HCT116 (cell line): ENCODE measurements at regions not wholly inside any gene's neighbourhood (a gene's known extent, or its start where the extent isn't known, plus 50 kb on each side); places are given as distances from the start of the nearest gene placed in this dataset.

Source experiments
- ATAC-seq: fragments of 200-7000 bp; cut with Tn5 transposase; 2 replicates; pipeline ENCODE4 v1.9.1; 2020; ENCODE audit warnings: mild to moderate bottlenecking, moderate library complexity
- BruUV-seq: library from RNA; stranded (reverse); fragments of 400-500 nt; replicated peaks from 2 replicates; lab custom pipeline; 2021; lab: Mats Ljungman, UMichigan
- CTCF ChIA-PET: fragments of 300-600 bp; sonication (Branson Sonifier 250); formaldehyde crosslinking; loops from one replicate; lab custom pipeline; 2021; ENCODE audit warnings: antibody characterized with exemption; lab: Charles Lee
- POLR2A ChIA-PET: fragments of 300-600, 350-600 bp; sonication (Branson Sonifier 250); formaldehyde crosslinking; loops from one replicate; lab custom pipeline; 2021; ENCODE audit warnings: antibody characterized with exemption; lab: Charles Lee
- RAD21 ChIA-PET, 2 experiments: fragments of 300-600 bp; sonication (Branson Sonifier 250); formaldehyde crosslinking; loops; one replicate each; lab custom pipeline; 2023; ENCODE audit warnings: low total read pairs in 2 of 2; ENCODE audit not compliant: uncharacterized antibody in 2 of 2, unreplicated experiment in 2 of 2, low non-redundant PET in 1 of 2; lab: Charles Lee
- DNase-seq: peaks from one replicate; pipeline ENCODE4 v3.0.0-alpha.2; 2010; ENCODE audit warnings: low read depth, low spot score
- H2AFZ ChIP-seq: fragments of 200-600 bp; shearing (Covaris generic), sonication (generic); 2 replicates; pipeline ENCODE4 v1.6.1; 2017; ENCODE audit warnings: low read depth, mixed run types, mixed read lengths, antibody characterized with exemption, low read length; ENCODE audit not compliant: poor library complexity, severe bottlenecking
- H3K27ac ChIP-seq: 2 replicates; pipeline ENCODE4 v1.5.1; 2012; ENCODE audit warnings: low read depth, low read length
- H3K27me3 ChIP-seq: fragments of 200-600 bp; sonication (generic); 2 replicates; pipeline ENCODE4 v1.6.1; 2016; ENCODE audit warnings: mixed run types, low read length, mixed read lengths; ENCODE audit not compliant: insufficient read depth
- H3K36me3 ChIP-seq, 2 experiments: fragments of 200-500 bp in 1 of 2; fragments of 200-600 bp in 1 of 2; sonication (Bioruptor generic) in 1 of 2; sonication (generic) in 1 of 2; 2 replicates each; pipeline versions ENCODE4 v1.5.1 to v1.6.1; 2014 to 2016; ENCODE audit warnings: low read length in 2 of 2, inconsistent platforms in 1 of 2, mixed read lengths in 1 of 2, mixed run types in 1 of 2; ENCODE audit not compliant: insufficient read depth in 2 of 2, control insufficient read depth in 1 of 2
- H3K4me1 ChIP-seq, 2 experiments: fragments of 200-600 bp in 1 of 2; sonication (generic) in 1 of 2; 2 replicates each; pipeline versions ENCODE4 v1.5.1 to v1.6.1; 2012 to 2017; ENCODE audit warnings: low read length in 2 of 2, inconsistent platforms in 1 of 2, mild to moderate bottlenecking in 1 of 2, mixed read lengths in 1 of 2, mixed run types in 1 of 2, moderate library complexity in 1 of 2; ENCODE audit not compliant: insufficient read depth in 2 of 2, control insufficient read depth in 1 of 2
- H3K4me2 ChIP-seq: fragments of 200-600 bp; sonication (generic); 2 replicates; pipeline ENCODE4 v1.6.1; 2017; ENCODE audit warnings: mixed run types, low read length, mixed read lengths
- H3K4me3 ChIP-seq, 2 experiments: fragments of 200-600 bp in 1 of 2; sonication (generic) in 1 of 2; replicated peaks in 1 of 2; 2 replicates each; pipeline ENCODE4 v1.5.1; 2011 to 2016; ENCODE audit warnings: low read length in 2 of 2, control low read depth in 1 of 2, low read depth in 1 of 2, mild to moderate bottlenecking in 1 of 2, mixed read lengths in 1 of 2, mixed run types in 1 of 2
- H3K79me2 ChIP-seq: fragments of 200-600 bp; sonication (generic); 2 replicates; pipeline ENCODE4 v1.6.1; 2017; ENCODE audit warnings: mild to moderate bottlenecking, mixed run types, low read length, moderate library complexity, mixed read lengths; ENCODE audit not compliant: insufficient read depth
- H3K9ac ChIP-seq: fragments of 200-600 bp; sonication (generic); 2 replicates; pipeline ENCODE4 v1.6.1; 2016; ENCODE audit warnings: low read length, mixed read lengths
- H3K9me2 ChIP-seq: fragments of 200-600 bp; sonication (generic), shearing (Covaris generic); 2 replicates; pipeline ENCODE4 v1.6.1; 2017; ENCODE audit warnings: mixed run types, mild to moderate bottlenecking, moderate library complexity; ENCODE audit not compliant: insufficient read depth
- H3K9me3 ChIP-seq, 2 experiments: fragments of 200-500 bp in 1 of 2; fragments of 200-600 bp in 1 of 2; sonication (Bioruptor generic) in 1 of 2; sonication (generic) in 1 of 2; 2 replicates each; pipeline ENCODE4 v1.6.1; 2014 to 2017; ENCODE audit warnings: low read length in 2 of 2, mixed read lengths in 2 of 2, inconsistent platforms in 1 of 2, low read depth in 1 of 2, mild to moderate bottlenecking in 1 of 2, mixed run types in 1 of 2, moderate library complexity in 1 of 2; ENCODE audit not compliant: control insufficient read depth in 1 of 2, insufficient read depth in 1 of 2
- H4K20me1 ChIP-seq: fragments of 200-600 bp; sonication (generic), shearing (Covaris generic); 2 replicates; pipeline ENCODE4 v1.6.1; 2017; ENCODE audit warnings: mixed run types, mild to moderate bottlenecking, moderate library complexity; ENCODE audit not compliant: insufficient read depth
- EGR1 ChIP-seq: IDR thresholded peaks from 2 replicates; pipeline ENCODE4 v1.6.1; 2012; ENCODE audit warnings: low read depth
- JUND ChIP-seq: IDR thresholded peaks from 2 replicates; pipeline ENCODE4 v1.6.1; 2012
- MAX ChIP-seq: IDR thresholded peaks from 2 replicates; pipeline ENCODE4 v1.6.1; 2012
- RAD21 ChIP-seq: IDR thresholded peaks from 2 replicates; pipeline ENCODE4 v1.6.1; 2012; ENCODE audit warnings: low read depth, mild to moderate bottlenecking
- SIN3A ChIP-seq: IDR thresholded peaks from 2 replicates; pipeline ENCODE4 v1.6.1; 2012; ENCODE audit warnings: low read depth
- SRF ChIP-seq: IDR thresholded peaks from 2 replicates; pipeline ENCODE4 v1.6.1; 2012; ENCODE audit warnings: low read depth
- TCF7L2 ChIP-seq: IDR thresholded peaks from 2 replicates; pipeline ENCODE4 v1.7.0; 2011; ENCODE audit warnings: borderline replicate concordance, inconsistent platforms; ENCODE audit not compliant: insufficient read depth, insufficient read length; ENCODE audit errors: extremely low read depth
- YY1 ChIP-seq: IDR thresholded peaks from 2 replicates; pipeline ENCODE4 v1.6.1; 2011; ENCODE audit warnings: low read length, low read depth, moderate library complexity, mild to moderate bottlenecking; ENCODE audit not compliant: insufficient replicate concordance; ENCODE audit errors: extremely low read depth
- ZBTB33 ChIP-seq: IDR thresholded peaks from 2 replicates; pipeline ENCODE4 v1.6.1; 2011; ENCODE audit warnings: mild to moderate bottlenecking, low read length, moderate library complexity; ENCODE audit not compliant: insufficient replicate concordance; ENCODE audit errors: extremely low read depth
- intact Hi-C: fragments of 100-400 bp; cut with micrococcal nuclease; formaldehyde crosslinking; loops from 2 replicates; pipeline ENCODE4 v1.10.0; 2022
- TF ChIP-seq, protein P1 (sequence below): IDR thresholded peaks from 2 replicates; pipeline ENCODE4 v1.6.1; 2012; ENCODE audit warnings: low read depth

DNA sequence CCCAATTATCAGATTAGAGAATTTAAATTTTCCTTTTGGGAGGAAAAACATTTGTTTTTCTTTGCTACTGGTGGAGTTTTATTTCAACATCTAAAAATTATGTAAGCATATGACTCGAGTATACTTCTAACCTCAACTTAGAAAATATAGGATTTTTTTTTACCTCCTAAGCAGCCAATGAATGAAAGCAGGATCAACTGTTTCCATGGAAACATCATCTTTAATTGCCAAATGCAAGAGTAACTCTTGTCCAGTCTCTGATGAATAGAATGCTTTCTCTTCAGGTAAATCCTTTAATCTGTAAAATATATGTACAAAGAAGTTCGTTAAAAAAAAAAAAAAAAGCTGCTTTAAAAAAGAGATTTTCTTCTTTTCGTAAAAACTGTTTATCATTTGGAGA lies 93.6 kb downstream of the CNTN3 start:
- ChIA-PET CTCF (no interaction called here), POLR2A (no interaction called here), RAD21 (no interaction called here)
- ATAC-seq (no peak), DNase-seq (no peak)
- no TSS peak for BruUV-seq
- Histone ChIP-seq H3K4me2 (no peak overlapping the region), H3K27me3 (no peaks in the 10 kb centered on the region), H3K27ac (no peak overlapping the region), H3K9me3 (peaks cover 9 to 25% of the 10 kb centered on the region in 2 experiments; a peak in 2 of 4 replicates), H3K9ac (no peak overlapping the region), H3K79me2 (no peaks in the 10 kb centered on the region), H3K4me1 (no peaks in the 10 kb centered on the region), H3K36me3 (no peaks in the 10 kb centered on the region), H4K20me1 (no peaks in the 10 kb centered on the region), H3K9me2 (no peaks in the 10 kb centered on the region), H3K4me3 (no peak overlapping the region), H2AFZ (no peak overlapping the region)
- TF ChIP-seq, protein P1, sequence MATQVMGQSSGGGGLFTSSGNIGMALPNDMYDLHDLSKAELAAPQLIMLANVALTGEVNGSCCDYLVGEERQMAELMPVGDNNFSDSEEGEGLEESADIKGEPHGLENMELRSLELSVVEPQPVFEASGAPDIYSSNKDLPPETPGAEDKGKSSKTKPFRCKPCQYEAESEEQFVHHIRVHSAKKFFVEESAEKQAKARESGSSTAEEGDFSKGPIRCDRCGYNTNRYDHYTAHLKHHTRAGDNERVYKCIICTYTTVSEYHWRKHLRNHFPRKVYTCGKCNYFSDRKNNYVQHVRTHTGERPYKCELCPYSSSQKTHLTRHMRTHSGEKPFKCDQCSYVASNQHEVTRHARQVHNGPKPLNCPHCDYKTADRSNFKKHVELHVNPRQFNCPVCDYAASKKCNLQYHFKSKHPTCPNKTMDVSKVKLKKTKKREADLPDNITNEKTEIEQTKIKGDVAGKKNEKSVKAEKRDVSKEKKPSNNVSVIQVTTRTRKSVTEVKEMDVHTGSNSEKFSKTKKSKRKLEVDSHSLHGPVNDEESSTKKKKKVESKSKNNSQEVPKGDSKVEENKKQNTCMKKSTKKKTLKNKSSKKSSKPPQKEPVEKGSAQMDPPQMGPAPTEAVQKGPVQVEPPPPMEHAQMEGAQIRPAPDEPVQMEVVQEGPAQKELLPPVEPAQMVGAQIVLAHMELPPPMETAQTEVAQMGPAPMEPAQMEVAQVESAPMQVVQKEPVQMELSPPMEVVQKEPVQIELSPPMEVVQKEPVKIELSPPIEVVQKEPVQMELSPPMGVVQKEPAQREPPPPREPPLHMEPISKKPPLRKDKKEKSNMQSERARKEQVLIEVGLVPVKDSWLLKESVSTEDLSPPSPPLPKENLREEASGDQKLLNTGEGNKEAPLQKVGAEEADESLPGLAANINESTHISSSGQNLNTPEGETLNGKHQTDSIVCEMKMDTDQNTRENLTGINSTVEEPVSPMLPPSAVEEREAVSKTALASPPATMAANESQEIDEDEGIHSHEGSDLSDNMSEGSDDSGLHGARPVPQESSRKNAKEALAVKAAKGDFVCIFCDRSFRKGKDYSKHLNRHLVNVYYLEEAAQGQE = no peak
- no peak for TF ChIP-seq YY1
- intact Hi-C loops = no loop called here

GRCh38 chr3:74518610-74519009 lies 95.8 kb downstream of the CNTN3 start:
- ChIA-PET CTCF (no interaction called here), POLR2A (no interaction called here)
- no TSS peak for BruUV-seq

More at GRCh38 chr3:74518610-74519009, 95.8 kb downstream of the CNTN3 start:
- RAD21 ChIA-PET = no interaction called here
- Histone ChIP-seq H3K9me2 (no peaks in the 10 kb centered on the region), H3K4me1 (no peaks in the 10 kb centered on the region), H3K9me3 (peaks cover 12 to 22% of the 10 kb centered on the region in 2 experiments; a peak in 2 of 4 replicates), H3K27ac (no peak overlapping the region), H3K4me2 (no peak overlapping the region), H3K79me2 (no peaks in the 10 kb centered on the region), H3K36me3 (no peaks in the 10 kb centered on the region), H4K20me1 (no peaks in the 10 kb centered on the region), H2AFZ (no peak overlapping the region), H3K27me3 (no peaks in the 10 kb centered on the region), H3K4me3 (no peak overlapping the region), H3K9ac (no peak overlapping the region)
- intact Hi-C loops = no loop called here
- no peak for TF ChIP-seq ZBTB33
- no peak for TF ChIP-seq JUND
- TF ChIP-seq TCF7L2 = no peak
- TF ChIP-seq RAD21 = no peak
- TF ChIP-seq, protein P1 = no peak
- no peak for TF ChIP-seq SRF
- no peak for TF ChIP-seq EGR1
- no peak for TF ChIP-seq SIN3A
- TF ChIP-seq MAX = no peak
- no peak for ATAC-seq
- no peak for DNase-seq
